OCI-LY1 (cell line): ENCODE measurements at regions not wholly inside any gene's neighbourhood (a gene's known extent, or its start where the extent isn't known, plus 50 kb on each side); places are given as distances from the start of the nearest gene placed in this dataset.

Experiments used
- H2AFZ ChIP-seq: fragments of 200-600 bp; sonication (generic), shearing (Covaris generic); 2 replicates; pipeline ENCODE4 v1.6.0; 2014; ENCODE audit warnings: antibody characterized with exemption, mild to moderate bottlenecking, low read length
- H3F3A ChIP-seq: fragments of 200-600 bp; sonication (generic), shearing (Covaris generic); 2 replicates; pipeline ENCODE4 v1.6.0; 2014; ENCODE audit warnings: mild to moderate bottlenecking, antibody characterized with exemption, low read length, moderate library complexity; ENCODE audit not compliant: insufficient read depth
- H3K27ac ChIP-seq: fragments of 200-600 bp; sonication (generic); 2 replicates; pipeline ENCODE4 v1.5.1; 2014; ENCODE audit warnings: low read length, mixed run types, mild to moderate bottlenecking, low read depth; ENCODE audit not compliant: poor library complexity, severe bottlenecking
- H3K27me3 ChIP-seq: fragments of 200-600 bp; sonication (generic); 2 replicates; pipeline ENCODE4 v1.6.0; 2014; ENCODE audit warnings: antibody characterized with exemption, mild to moderate bottlenecking, low read length, moderate library complexity; ENCODE audit not compliant: insufficient read depth
- H3K36me3 ChIP-seq: fragments of 200-600 bp; sonication (generic); 2 replicates; pipeline ENCODE4 v1.6.1; 2014; ENCODE audit warnings: mild to moderate bottlenecking, antibody characterized with exemption, low read length, moderate library complexity, mixed read lengths; ENCODE audit not compliant: insufficient read depth
- H3K4me1 ChIP-seq: fragments of 200-600 bp; sonication (generic); 2 replicates; pipeline ENCODE4 v1.5.1; 2014; ENCODE audit warnings: mild to moderate bottlenecking, low read length, moderate library complexity; ENCODE audit not compliant: insufficient read depth, severe bottlenecking
- H3K4me2 ChIP-seq: fragments of 200-600 bp; sonication (generic), shearing (Covaris generic); 2 replicates; pipeline ENCODE4 v1.6.1; 2014; ENCODE audit warnings: low read length
- H3K4me3 ChIP-seq: fragments of 200-600 bp; sonication (generic); 2 replicates; pipeline ENCODE4 v1.5.1; 2014; ENCODE audit warnings: low read length, low read depth, mild to moderate bottlenecking, mixed read lengths; ENCODE audit not compliant: poor library complexity, severe bottlenecking
- H3K79me2 ChIP-seq: fragments of 200-600 bp; shearing (Covaris generic); 2 replicates; pipeline ENCODE4 v1.6.1; 2016; ENCODE audit warnings: mixed run types, low read length, mixed read lengths; ENCODE audit not compliant: insufficient read depth
- H3K9ac ChIP-seq: fragments of 200-600 bp; sonication (generic), shearing (Covaris generic); 2 replicates; pipeline ENCODE4 v1.6.1; 2014; ENCODE audit warnings: mild to moderate bottlenecking, low read length, mixed read lengths
- H3K9me2 ChIP-seq: fragments of 200-600 bp; sonication (generic), shearing (Covaris generic); 2 replicates; pipeline ENCODE4 v1.6.1; 2014; ENCODE audit warnings: low read depth, mild to moderate bottlenecking, low read length, mixed read lengths
- H3K9me3 ChIP-seq: fragments of 200-600 bp; shearing (Covaris generic); 2 replicates; pipeline ENCODE4 v1.6.1; 2014; ENCODE audit warnings: low read length, mixed read lengths
- H4K20me1 ChIP-seq: fragments of 200-600 bp; sonication (generic), shearing (Covaris generic); 2 replicates; pipeline ENCODE4 v1.6.0; 2016; ENCODE audit warnings: mild to moderate bottlenecking, low read length; ENCODE audit not compliant: insufficient read depth
- CTCF ChIP-seq: fragments of 200-600 bp; sonication (generic), shearing (Covaris generic); IDR thresholded peaks from 2 replicates; pipeline ENCODE4 v1.5.1; 2017; ENCODE audit warnings: mild to moderate bottlenecking, antibody characterized with exemption, low read length, moderate library complexity, mixed read lengths
- EZH2 ChIP-seq: fragments of 200-600 bp; sonication (generic), shearing (Covaris generic); IDR thresholded peaks from 2 replicates; pipeline ENCODE4 v1.8.0; 2017; ENCODE audit warnings: borderline replicate concordance, mixed run types, mild to moderate bottlenecking, antibody characterized with exemption, low read length, moderate library complexity, mixed read lengths

- no peak overlapping the region for H2AFZ ChIP-seq
- no peak overlapping the region for H3K9ac ChIP-seq
- H3F3A ChIP-seq: no peaks in the 10 kb centered on the region
- H3K27me3 ChIP-seq: no peaks in the 10 kb centered on the region
- H3K9me2 ChIP-seq: no peaks in the 10 kb centered on the region
- H3K27ac ChIP-seq: no peak overlapping the region
- H3K4me1 ChIP-seq: no peaks in the 10 kb centered on the region
- H3K9me3 ChIP-seq: no peaks in the 10 kb centered on the region
- H3K79me2 ChIP-seq: no peaks in the 10 kb centered on the region
- H3K4me2 ChIP-seq: no peak overlapping the region
- H3K36me3 ChIP-seq: no peaks in the 10 kb centered on the region
- no peaks in the 10 kb centered on the region for H4K20me1 ChIP-seq
- no peak overlapping the region for H3K4me3 ChIP-seq
- no peak for TF ChIP-seq EZH2
- no peak for TF ChIP-seq CTCF
Measured at GRCh38 chr20:60480950-60481742, 522.9 kb downstream of the CDH26 start.

- no peak for TF ChIP-seq EZH2
- TF ChIP-seq CTCF: no peak
- no peaks in the 10 kb centered on the region for H3K9me3 ChIP-seq
Measured at GRCh38 chr20:60481743-60482133, 523.5 kb downstream of the CDH26 start.

GRCh38 chr20:60482221-60483008 lies 524.2 kb downstream of the CDH26 start:
- Histone ChIP-seq H3K9ac (no peak overlapping the region), H3K4me3 (no peak overlapping the region), H4K20me1 (no peaks in the 10 kb centered on the region), H3K9me3 (no peaks in the 10 kb centered on the region), H3K4me2 (no peak overlapping the region), H2AFZ (no peak overlapping the region), H3K27ac (no peak overlapping the region), H3K79me2 (no peaks in the 10 kb centered on the region), H3K27me3 (no peaks in the 10 kb centered on the region), H3K4me1 (no peaks in the 10 kb centered on the region), H3K9me2 (no peaks in the 10 kb centered on the region), H3K36me3 (no peaks in the 10 kb centered on the region), H3F3A (no peaks in the 10 kb centered on the region)
- TF ChIP-seq EZH2 (no peak), CTCF (no peak)

More at GRCh38 chr20:60481743-60482133, 523.5 kb downstream of the CDH26 start:
- H3K27ac ChIP-seq: no peak overlapping the region
- H3K9me2 ChIP-seq: no peaks in the 10 kb centered on the region
- no peaks in the 10 kb centered on the region for H4K20me1 ChIP-seq
- no peaks in the 10 kb centered on the region for H3K4me1 ChIP-seq
- no peak overlapping the region for H2AFZ ChIP-seq
- no peaks in the 10 kb centered on the region for H3K79me2 ChIP-seq
- H3K9ac ChIP-seq: no peak overlapping the region
- H3K4me3 ChIP-seq: no peak overlapping the region
- H3F3A ChIP-seq: no peaks in the 10 kb centered on the region
- no peaks in the 10 kb centered on the region for H3K27me3 ChIP-seq
- H3K36me3 ChIP-seq: no peaks in the 10 kb centered on the region
- no peak overlapping the region for H3K4me2 ChIP-seq
